Dedifferentiated amniotic fluid mesenchymal stem cell (primary cell): ENCODE measurements at regions not wholly inside any gene's neighbourhood (a gene's known extent, or its start where the extent isn't known, plus 50 kb on each side); places are given as distances from the start of the nearest gene placed in this dataset.

ENCODE experiments used
- DNase-seq: peaks from one replicate; pipeline ENCODE4 v3.0.0-alpha.2; 2016; ENCODE audit errors: extremely low spot score

- no peak for DNase-seq
Measured at GRCh38 chr5:167880420-167880819, 411.0 kb upstream of the WWC1 start.

GRCh38 chr5:167881041-167881440 is 410.4 kb upstream of the WWC1 start:
- DNase-seq: no peak

GRCh38 chr5:167886196-167886595 is 405.2 kb upstream of the WWC1 start:
- DNase-seq: no peak

- no peak for DNase-seq
Measured at GRCh38 chr5:167888393-167888792, 403.1 kb upstream of the WWC1 start.

GRCh38 chr5:167889276-167889675 is 402.2 kb upstream of the WWC1 start:
- no peak for DNase-seq

GRCh38 chr5:167892352-167893115 is 398.9 kb upstream of the WWC1 start:
- DNase-seq: no peak

- no peak for DNase-seq
Measured at GRCh38 chr5:167893271-167893670, 398.2 kb upstream of the WWC1 start.

- no peak for DNase-seq
Measured at GRCh38 chr5:167894631-167895472, 396.6 kb upstream of the WWC1 start.

- DNase-seq: no peak
Measured at GRCh38 chr5:167895899-167896659, 395.4 kb upstream of the WWC1 start.

- no peak for DNase-seq
Measured at GRCh38 chr5:167896814-167897213, 394.6 kb upstream of the WWC1 start.

GRCh38 chr5:167897371-167897770 is 394.1 kb upstream of the WWC1 start:
- no peak for DNase-seq

GRCh38 chr5:167898361-167899042 is 392.9 kb upstream of the WWC1 start:
- DNase-seq: no peak

- DNase-seq: no peak
Measured at GRCh38 chr5:167899490-167900070, 391.9 kb upstream of the WWC1 start.

- no peak for DNase-seq
Measured at GRCh38 chr5:167900340-167900935, 391.0 kb upstream of the WWC1 start.

GRCh38 chr5:167902298-167902697 is 389.1 kb upstream of the WWC1 start:
- no peak for DNase-seq

- no peak for DNase-seq
Measured at GRCh38 chr5:167903243-167903642, 388.2 kb upstream of the WWC1 start.

GRCh38 chr5:167903659-167904058 is 387.8 kb upstream of the WWC1 start:
- DNase-seq: peak; percentile 29

- DNase-seq: no peak
Measured at GRCh38 chr5:167905919-167906853, 385.3 kb upstream of the WWC1 start.

- DNase-seq: no peak
Measured at GRCh38 chr5:167908606-167909005, 382.8 kb upstream of the WWC1 start.
